DND-41 (cell line): ENCODE measurements at regions not wholly inside any gene's neighbourhood (a gene's known extent, or its start where the extent isn't known, plus 50 kb on each side); places are given as distances from the start of the nearest gene placed in this dataset.

Experiments used
- EZH2 ChIP-seq: IDR thresholded peaks from 3 replicates; pipeline ENCODE4 v1.6.1; 2012; ENCODE audit warnings: borderline replicate concordance, low read depth, mild to moderate bottlenecking, moderate library complexity, low read length, inconsistent platforms; ENCODE audit not compliant: severe bottlenecking
- TF ChIP-seq, protein P1 (sequence below): IDR thresholded peaks from 2 replicates; pipeline ENCODE4 v1.5.1; 2012; ENCODE audit warnings: borderline replicate concordance, low read length, moderate library complexity, mild to moderate bottlenecking; ENCODE audit not compliant: poor library complexity, severe bottlenecking; ENCODE audit errors: extremely low read depth

DNA sequence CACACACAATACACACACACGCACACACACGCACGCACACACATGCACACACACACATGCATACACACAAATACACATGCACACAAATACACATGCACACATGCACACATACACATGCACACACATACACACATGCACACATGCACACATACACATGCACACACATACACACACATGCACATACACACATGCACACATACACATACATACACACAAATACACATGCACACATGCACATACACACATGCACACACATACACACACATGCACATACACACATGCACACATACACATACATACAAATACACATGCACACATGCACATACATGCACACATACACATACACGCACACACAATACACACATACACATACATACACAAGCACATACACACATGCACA is 175.4 kb upstream of the RREB1 start:
- TF ChIP-seq, protein P1, sequence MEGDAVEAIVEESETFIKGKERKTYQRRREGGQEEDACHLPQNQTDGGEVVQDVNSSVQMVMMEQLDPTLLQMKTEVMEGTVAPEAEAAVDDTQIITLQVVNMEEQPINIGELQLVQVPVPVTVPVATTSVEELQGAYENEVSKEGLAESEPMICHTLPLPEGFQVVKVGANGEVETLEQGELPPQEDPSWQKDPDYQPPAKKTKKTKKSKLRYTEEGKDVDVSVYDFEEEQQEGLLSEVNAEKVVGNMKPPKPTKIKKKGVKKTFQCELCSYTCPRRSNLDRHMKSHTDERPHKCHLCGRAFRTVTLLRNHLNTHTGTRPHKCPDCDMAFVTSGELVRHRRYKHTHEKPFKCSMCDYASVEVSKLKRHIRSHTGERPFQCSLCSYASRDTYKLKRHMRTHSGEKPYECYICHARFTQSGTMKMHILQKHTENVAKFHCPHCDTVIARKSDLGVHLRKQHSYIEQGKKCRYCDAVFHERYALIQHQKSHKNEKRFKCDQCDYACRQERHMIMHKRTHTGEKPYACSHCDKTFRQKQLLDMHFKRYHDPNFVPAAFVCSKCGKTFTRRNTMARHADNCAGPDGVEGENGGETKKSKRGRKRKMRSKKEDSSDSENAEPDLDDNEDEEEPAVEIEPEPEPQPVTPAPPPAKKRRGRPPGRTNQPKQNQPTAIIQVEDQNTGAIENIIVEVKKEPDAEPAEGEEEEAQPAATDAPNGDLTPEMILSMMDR = no peak
- TF ChIP-seq EZH2 = no peak
